ENCODE measurements at regions not wholly inside any gene's neighbourhood (a gene's known extent, or its start where the extent isn't known, plus 50 kb on each side); places are given as distances from the start of the nearest gene placed in this dataset.

- no peak for DNase-seq (ENCODE audit: low read depth in 2 of 2)
Observed at GRCh38 chr17:56648321-56648720, 54.8 kb downstream of the NOG start.

GRCh38 chr17:56648806-56649205, 55.3 kb downstream of the NOG start:
- no peak for DNase-seq (ENCODE audit: low read depth in 2 of 2)

GRCh38 chr17:56652628-56653027, 59.1 kb downstream of the NOG start:
- no peak for DNase-seq (ENCODE audit: low read depth in 2 of 2)

- peak; percentile 21 to 48 for DNase-seq (ENCODE audit: low read depth in 2 of 2)
Observed at GRCh38 chr17:56653877-56654276, 60.4 kb downstream of the NOG start.

- DNase-seq (ENCODE audit: low read depth in 2 of 2): no peak
Observed at GRCh38 chr17:56656701-56657327, 63.3 kb downstream of the NOG start.

GRCh38 chr17:56658648-56659047, 65.1 kb downstream of the NOG start:
- no peak for DNase-seq (ENCODE audit: low read depth in 2 of 2)

- no peak for DNase-seq (ENCODE audit: low read depth in 2 of 2)
Observed at GRCh38 chr17:56659622-56660021, 66.1 kb downstream of the NOG start.

GRCh38 chr17:56661906-56662305, 68.4 kb downstream of the NOG start:
- no peak for DNase-seq (ENCODE audit: low read depth in 2 of 2)

- no peak for DNase-seq (ENCODE audit: low read depth in 2 of 2)
Observed at GRCh38 chr17:56665864-56666263, 72.4 kb downstream of the NOG start.

- DNase-seq (ENCODE audit: low read depth in 2 of 2): no peak
Observed at GRCh38 chr17:56667925-56668458, 74.5 kb downstream of the NOG start.

- no peak for DNase-seq (ENCODE audit: low read depth in 2 of 2)
Observed at GRCh38 chr17:56672195-56672594, 78.7 kb downstream of the NOG start.

GRCh38 chr17:56674401-56674925, 81.0 kb downstream of the NOG start:
- DNase-seq (ENCODE audit: low read depth in 2 of 2): no peak

GRCh38 chr17:56675876-56676660, 82.6 kb downstream of the NOG start:
- no peak for DNase-seq (ENCODE audit: low read depth in 2 of 2)

GRCh38 chr17:56676810-56677209, 83.3 kb downstream of the NOG start:
- no peak for DNase-seq (ENCODE audit: low read depth in 2 of 2)

GRCh38 chr17:56678249-56679114, 85.0 kb downstream of the NOG start:
- no peak for DNase-seq (ENCODE audit: low read depth in 2 of 2)

GRCh38 chr17:56679115-56679776, 85.7 kb downstream of the NOG start:
- DNase-seq (ENCODE audit: low read depth in 2 of 2): no peak

GRCh38 chr17:56679777-56680422, 86.4 kb downstream of the NOG start:
- no peak for DNase-seq (ENCODE audit: low read depth in 2 of 2)

- DNase-seq (ENCODE audit: low read depth in 2 of 2): no peak
Observed at GRCh38 chr17:56680676-56681075, 87.2 kb downstream of the NOG start.

GRCh38 chr17:56681561-56682266, 88.2 kb downstream of the NOG start:
- no peak for DNase-seq (ENCODE audit: low read depth in 2 of 2)

GRCh38 chr17:56688151-56688550, 94.7 kb downstream of the NOG start:
- DNase-seq (ENCODE audit: low read depth in 2 of 2): no peak
